ENCODE measurements at regions not wholly inside any gene's neighbourhood (a gene's known extent, or its start where the extent isn't known, plus 50 kb on each side); places are given as distances from the start of the nearest gene placed in this dataset.

DNA sequence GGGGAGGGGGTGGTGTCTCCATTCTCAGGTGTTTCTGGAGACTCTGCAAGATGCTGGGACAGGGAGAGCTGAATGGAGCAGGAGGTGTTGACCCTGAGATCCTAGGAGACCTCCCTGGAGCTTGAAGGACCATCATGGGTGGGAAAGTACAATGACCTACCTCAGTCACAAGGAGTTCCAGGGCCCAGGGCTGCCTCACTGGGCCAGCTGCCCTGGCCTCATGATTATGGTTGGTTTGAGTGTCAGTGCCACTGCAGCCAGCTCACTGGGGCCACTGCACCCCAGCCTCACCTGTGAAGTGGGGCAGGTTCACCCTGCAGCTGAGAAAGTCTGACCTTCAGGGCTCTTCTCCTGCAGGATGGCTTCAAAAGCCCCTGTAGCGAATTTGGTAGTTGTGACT is 372.5 kb downstream of the IRX2 start:
- no TSS peak for BruUV-seq (replicated peaks)
- ChIA-PET CTCF (no interaction called here), POLR2A (no interaction called here)
- Mint-ChIP-seq H3K36me3 (ENCODE audit: insufficient read depth, unreplicated experiment) (no peaks in the 10 kb centered on the region), H3K9me3 (ENCODE audit: unreplicated experiment) (no peaks in the 10 kb centered on the region), H3K27ac (ENCODE audit: low read depth, unreplicated experiment) (no peak overlapping the region), H3K4me3 (ENCODE audit: unreplicated experiment) (no peak overlapping the region), H3K27me3 (ENCODE audit: insufficient read depth, unreplicated experiment) (peaks cover 9% of the 10 kb centered on the region), H3K4me1 (ENCODE audit: insufficient read depth, unreplicated experiment) (no peaks in the 10 kb centered on the region)
- intact Hi-C loops (cut with micrococcal nuclease): no loop called here
- DNase-seq (ENCODE audit: unreplicated experiment): no peak
- TF ChIP-seq CTCF (IDR thresholded peaks at IDR 0.05; ENCODE audit: unreplicated experiment): no peak

- CTCF ChIA-PET: no interaction called here
- no peak for TF ChIP-seq CTCF (IDR thresholded peaks at IDR 0.05; ENCODE audit: unreplicated experiment)
- Mint-ChIP-seq H3K27ac (ENCODE audit: low read depth, unreplicated experiment) (no peak overlapping the region), H3K4me3 (ENCODE audit: unreplicated experiment) (no peak overlapping the region), H3K9me3 (ENCODE audit: unreplicated experiment) (no peaks in the 10 kb centered on the region), H3K36me3 (ENCODE audit: insufficient read depth, unreplicated experiment) (no peaks in the 10 kb centered on the region), H3K27me3 (ENCODE audit: insufficient read depth, unreplicated experiment) (peaks cover under 1% of the 10 kb centered on the region), H3K4me1 (ENCODE audit: insufficient read depth, unreplicated experiment) (no peaks in the 10 kb centered on the region)
- BruUV-seq (replicated peaks): no TSS peak
- no peak for DNase-seq (ENCODE audit: unreplicated experiment)
- POLR2A ChIA-PET: no interaction called here
- intact Hi-C loops (cut with micrococcal nuclease): no loop called here
These were observed 373.4 kb downstream of the IRX2 start for GRCh38 chr5:2378108-2378507.

- no peaks in the 10 kb centered on the region for H3K36me3 Mint-ChIP-seq (ENCODE audit: insufficient read depth, unreplicated experiment)
- intact Hi-C loops (cut with micrococcal nuclease): no loop called here
- BruUV-seq (replicated peaks): no TSS peak
- no peaks in the 10 kb centered on the region for H3K27me3 Mint-ChIP-seq (ENCODE audit: insufficient read depth, unreplicated experiment)
- H3K9me3 Mint-ChIP-seq (ENCODE audit: unreplicated experiment): peaks cover 12% of the 10 kb centered on the region
- H3K4me1 Mint-ChIP-seq (ENCODE audit: insufficient read depth, unreplicated experiment): no peaks in the 10 kb centered on the region
- no peak for DNase-seq (ENCODE audit: unreplicated experiment)
- no peak overlapping the region for H3K27ac Mint-ChIP-seq (ENCODE audit: low read depth, unreplicated experiment)
- ChIA-PET POLR2A (no interaction called here), CTCF (no interaction called here)
- H3K4me3 Mint-ChIP-seq (ENCODE audit: unreplicated experiment): no peak overlapping the region
- TF ChIP-seq CTCF (IDR thresholded peaks at IDR 0.05; ENCODE audit: unreplicated experiment): no peak
These were observed 375.0 kb downstream of the IRX2 start for GRCh38 chr5:2376486-2376885.

DNA sequence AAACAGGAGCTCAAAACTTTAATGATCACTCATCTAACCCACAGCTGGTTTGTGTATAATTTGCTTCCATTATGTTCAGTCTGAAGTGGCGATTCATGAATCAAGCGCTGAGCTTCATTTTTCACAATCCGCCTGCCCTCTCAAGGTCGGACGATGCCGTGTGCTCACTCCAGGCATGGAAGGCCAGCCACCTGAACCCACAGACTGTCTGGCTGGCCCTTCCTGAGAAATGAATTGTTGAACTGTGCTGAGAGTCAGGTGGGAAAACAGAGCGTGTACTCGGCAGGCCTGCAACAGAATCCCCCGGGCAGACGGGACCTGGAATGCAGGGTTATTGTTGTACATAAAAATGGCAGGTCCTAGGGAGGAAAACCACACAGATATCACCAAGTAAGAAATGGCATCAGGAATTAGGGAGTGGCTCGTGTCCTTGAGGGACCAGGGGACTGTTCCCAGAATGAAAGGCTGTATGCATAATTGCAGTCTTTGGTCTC is 375.7 kb downstream of the IRX2 start:
- H3K9me3 Mint-ChIP-seq (ENCODE audit: unreplicated experiment): peaks cover 12% of the 10 kb centered on the region
- intact Hi-C loops (cut with micrococcal nuclease): no loop called here
- H3K27ac Mint-ChIP-seq (ENCODE audit: low read depth, unreplicated experiment): no peak overlapping the region
- POLR2A ChIA-PET: no interaction called here
- no TSS peak for BruUV-seq (replicated peaks)
- TF ChIP-seq CTCF (IDR thresholded peaks at IDR 0.05; ENCODE audit: unreplicated experiment): no peak
- CTCF ChIA-PET: no interaction called here
- DNase-seq (ENCODE audit: unreplicated experiment): no peak
- no peak overlapping the region for H3K4me3 Mint-ChIP-seq (ENCODE audit: unreplicated experiment)
- H3K4me1 Mint-ChIP-seq (ENCODE audit: insufficient read depth, unreplicated experiment): no peaks in the 10 kb centered on the region
- H3K27me3 Mint-ChIP-seq (ENCODE audit: insufficient read depth, unreplicated experiment): no peaks in the 10 kb centered on the region
- no peaks in the 10 kb centered on the region for H3K36me3 Mint-ChIP-seq (ENCODE audit: insufficient read depth, unreplicated experiment)

All from MCF 10A (cell line).